ENCODE measurements at regions not wholly inside any gene's neighbourhood (a gene's known extent, or its start where the extent isn't known, plus 50 kb on each side); places are given as distances from the start of the nearest gene placed in this dataset.

DNA sequence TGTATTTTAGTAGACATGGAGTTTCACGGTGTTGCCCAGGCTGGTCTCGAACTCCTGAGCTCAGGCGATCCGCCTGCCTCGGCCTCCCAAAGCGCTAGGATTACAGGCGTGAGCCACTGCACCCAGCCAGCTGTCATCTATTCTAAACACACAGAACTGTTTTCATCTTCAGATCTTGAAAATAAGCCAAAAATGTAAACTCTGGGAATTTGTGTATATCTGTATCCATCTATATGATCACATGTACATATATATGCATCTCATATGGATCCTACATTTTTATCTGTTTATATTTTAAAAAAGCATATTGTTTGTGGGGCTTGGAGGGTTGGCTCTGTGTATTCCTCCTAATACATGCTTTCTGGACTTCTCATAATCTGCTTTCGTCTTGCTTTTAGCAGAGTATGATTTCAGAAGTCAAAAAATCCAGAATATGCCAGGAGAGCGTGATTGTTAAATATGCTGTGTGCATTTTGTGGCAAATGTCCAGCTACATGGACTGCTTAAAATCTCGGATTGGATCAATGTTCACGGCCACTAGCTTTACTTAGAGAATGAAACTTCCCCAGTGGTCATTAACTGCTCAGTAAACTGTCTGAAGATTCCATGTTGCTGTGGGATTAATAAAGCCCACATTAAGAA is 274.4 kb upstream of the IRX1 start:
- TF ChIP-seq, protein P1, sequence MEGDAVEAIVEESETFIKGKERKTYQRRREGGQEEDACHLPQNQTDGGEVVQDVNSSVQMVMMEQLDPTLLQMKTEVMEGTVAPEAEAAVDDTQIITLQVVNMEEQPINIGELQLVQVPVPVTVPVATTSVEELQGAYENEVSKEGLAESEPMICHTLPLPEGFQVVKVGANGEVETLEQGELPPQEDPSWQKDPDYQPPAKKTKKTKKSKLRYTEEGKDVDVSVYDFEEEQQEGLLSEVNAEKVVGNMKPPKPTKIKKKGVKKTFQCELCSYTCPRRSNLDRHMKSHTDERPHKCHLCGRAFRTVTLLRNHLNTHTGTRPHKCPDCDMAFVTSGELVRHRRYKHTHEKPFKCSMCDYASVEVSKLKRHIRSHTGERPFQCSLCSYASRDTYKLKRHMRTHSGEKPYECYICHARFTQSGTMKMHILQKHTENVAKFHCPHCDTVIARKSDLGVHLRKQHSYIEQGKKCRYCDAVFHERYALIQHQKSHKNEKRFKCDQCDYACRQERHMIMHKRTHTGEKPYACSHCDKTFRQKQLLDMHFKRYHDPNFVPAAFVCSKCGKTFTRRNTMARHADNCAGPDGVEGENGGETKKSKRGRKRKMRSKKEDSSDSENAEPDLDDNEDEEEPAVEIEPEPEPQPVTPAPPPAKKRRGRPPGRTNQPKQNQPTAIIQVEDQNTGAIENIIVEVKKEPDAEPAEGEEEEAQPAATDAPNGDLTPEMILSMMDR (IDR thresholded peaks at IDR 0.05): no peak
- TF ChIP-seq POLR2A (IDR thresholded peaks at IDR 0.05): no peak

All from lower leg skin (tissue), 3 donors.